HG03442 (cell line): ENCODE measurements at regions not wholly inside any gene's neighbourhood (a gene's known extent, or its start where the extent isn't known, plus 50 kb on each side); places are given as distances from the start of the nearest gene placed in this dataset.

Experiments
- ATAC-seq: cut with Tn5 transposase; IDR thresholded peaks from one replicate; pipeline ENCODE4 v1.9.1; 2021; ENCODE audit warnings: mild to moderate bottlenecking, moderate library complexity; ENCODE audit not compliant: unreplicated experiment

DNA sequence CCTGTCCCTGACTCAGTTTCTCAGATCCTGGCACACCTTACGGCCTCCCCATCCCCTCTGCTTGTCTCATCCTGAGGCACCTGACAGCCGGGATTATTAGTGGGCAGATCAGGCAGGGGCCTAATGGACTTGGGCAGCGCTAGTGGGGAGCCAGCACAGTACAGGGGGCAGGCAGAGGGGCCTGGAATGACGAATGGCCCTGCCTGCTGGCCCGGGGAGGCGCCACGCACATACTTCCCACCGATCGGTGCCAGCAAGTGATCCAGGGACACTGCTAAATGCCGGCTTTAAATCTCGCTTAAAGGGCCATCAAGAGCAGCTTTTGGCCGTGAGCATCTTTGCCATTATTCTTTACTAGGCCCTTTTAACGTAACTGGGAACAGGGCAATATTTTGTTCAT lies 188.4 kb downstream of the DHX35 start:
- no peak for ATAC-seq

DNA sequence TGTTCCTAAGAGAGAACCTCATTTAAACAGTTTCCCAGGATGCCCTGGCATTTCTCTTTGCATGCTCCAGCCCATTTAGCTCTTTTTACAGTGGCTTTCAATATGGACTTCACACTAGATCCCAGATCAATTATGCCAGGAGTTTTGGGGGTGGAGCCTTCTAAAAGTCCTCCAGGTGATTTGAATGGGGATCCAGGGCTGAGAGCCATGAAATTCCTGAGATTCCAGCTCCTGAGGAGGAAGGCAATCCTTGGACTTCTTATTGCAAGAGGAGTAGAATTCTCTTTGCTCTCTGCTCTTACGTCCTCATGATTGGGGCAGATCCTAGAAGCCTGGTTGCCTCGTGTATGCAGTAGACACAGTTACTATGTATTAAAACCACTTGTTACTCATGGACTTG lies 184.2 kb downstream of the DHX35 start:
- no peak for ATAC-seq

DNA sequence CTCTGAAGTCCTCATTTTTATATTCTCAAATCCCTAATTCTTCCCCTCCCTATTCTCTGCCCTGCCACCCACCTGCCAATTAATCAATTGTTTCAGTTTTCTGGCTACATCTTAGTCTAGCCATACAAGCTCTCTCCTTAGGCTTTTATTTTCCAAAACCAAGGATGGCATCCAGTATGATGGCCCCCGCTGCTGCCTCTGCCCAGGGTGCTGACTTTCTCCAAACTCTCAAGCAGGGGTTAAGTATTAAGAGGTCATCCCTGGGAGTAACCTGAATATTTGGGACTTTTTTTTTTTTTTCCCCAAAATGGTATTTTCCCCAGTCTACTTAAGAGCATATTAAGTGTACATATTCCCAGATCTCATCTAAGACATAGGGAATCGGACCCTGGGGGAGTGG lies 183.8 kb downstream of the DHX35 start:
- no peak for ATAC-seq

DNA sequence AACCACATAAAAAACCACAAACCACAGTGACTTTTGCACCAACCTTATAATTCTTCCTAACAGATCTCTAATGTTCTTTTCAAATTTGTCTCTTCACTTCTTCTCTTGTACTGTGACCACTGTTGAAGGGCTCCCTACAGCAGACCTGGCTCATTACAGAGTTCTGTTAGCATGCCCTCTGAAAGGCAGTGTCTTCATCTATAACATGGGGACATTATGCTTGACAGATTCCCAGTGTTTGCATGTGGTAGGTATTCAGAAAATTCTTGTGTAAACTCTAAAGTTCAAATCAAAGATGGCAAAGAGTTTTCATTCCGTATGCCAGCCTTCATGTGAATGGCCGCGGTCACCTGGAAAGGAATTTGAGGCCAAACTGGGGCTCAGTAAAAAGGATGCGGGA lies 182.6 kb downstream of the DHX35 start:
- ATAC-seq = no peak

DNA sequence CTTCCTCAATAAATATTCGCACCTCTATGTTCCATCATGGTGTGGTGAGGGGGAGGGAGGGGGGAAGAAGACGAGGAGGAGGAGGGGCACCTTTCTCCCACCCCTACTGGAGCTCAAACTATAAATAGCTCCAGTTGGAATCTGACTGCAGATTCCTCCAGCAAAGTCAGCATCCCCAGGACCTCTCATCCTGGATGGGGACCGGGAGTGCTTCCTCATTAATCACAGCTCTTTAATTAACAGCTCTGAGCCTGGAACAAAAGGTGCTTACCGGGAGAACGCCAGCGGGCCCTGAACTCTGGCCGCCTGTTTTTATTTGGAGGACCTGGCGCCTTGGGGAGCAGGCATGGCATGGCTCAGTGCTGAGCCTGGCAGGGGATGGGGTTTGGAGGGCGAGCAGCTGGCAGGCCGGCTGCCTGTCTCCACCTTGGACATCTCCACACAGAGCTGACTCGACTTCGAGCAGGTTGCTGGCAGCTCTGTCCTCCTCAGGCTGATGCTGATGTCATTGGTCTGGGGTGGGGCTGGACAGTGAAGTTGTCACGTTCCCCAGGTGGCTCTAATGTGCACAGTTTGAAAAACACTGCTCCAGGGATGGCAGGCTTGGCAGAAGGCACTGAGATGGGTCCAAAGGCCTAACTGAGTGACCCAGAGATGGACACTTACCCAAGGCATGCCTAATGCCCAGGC lies 180.4 kb downstream of the DHX35 start:
- ATAC-seq = no peak

DNA sequence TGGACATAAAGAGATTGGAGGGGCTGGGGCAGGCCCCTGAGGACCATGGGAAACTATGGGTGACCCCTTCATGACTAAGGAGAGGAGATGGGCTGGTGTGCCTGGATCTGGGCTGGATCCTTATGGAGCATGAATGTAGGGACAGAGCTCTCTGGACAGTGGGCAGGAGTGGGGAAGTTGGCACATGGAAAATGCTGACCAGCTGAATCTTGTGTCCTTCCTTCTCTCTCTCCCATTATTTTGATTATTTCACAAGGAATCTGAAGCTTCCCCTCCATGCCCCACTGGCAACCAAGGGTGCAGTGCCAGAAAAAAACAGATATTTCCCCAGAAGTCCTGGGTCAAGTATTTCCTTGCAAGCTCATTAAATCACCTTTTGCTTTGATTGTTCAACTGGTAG lies 175.2 kb downstream of the DHX35 start:
- no peak for ATAC-seq

DNA sequence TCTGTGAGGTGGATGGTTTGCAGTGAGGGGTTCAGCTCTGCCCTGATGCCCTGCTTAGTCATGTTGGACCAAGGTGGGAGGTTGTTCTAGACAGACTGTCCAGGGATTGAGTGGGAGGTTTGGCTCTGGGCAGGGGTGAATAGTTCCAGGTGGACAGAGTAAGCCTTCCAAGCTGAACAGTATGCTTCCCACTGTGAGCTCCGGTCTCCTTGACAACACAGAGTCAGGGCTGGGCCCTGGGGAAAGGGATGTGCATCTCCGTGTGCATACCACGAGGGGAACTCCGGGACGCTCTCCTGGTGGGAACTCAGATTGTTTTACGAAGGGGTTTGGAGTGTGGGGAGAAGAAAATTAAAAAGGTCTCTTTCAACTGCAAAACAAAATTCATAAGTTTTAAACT lies 174.7 kb downstream of the DHX35 start:
- no peak for ATAC-seq

- ATAC-seq = no peak
Observed at GRCh38 chr20:39135885-39136544, 173.9 kb downstream of the DHX35 start.

GRCh38 chr20:39133201-39133600 lies 171.1 kb downstream of the DHX35 start:
- ATAC-seq = no peak

DNA sequence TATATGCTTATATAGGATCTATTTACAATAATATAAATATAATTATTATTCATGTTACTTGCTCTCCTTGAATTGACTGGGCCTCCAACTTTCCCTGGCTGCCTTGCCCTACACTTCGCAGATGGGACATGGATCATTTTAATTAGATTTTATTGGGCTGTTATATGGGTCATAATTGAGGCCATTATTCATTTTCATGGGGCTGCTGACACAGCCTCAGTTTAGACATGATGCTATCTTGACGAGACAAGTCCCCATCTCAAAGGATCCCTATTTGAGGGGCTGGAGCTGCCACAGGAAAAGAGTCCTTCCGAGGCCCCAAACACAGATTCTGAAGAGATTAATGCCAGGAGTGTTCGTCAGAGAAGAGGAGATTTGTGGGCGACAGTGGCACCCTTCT lies 170.4 kb downstream of the DHX35 start:
- ATAC-seq = no peak

DNA sequence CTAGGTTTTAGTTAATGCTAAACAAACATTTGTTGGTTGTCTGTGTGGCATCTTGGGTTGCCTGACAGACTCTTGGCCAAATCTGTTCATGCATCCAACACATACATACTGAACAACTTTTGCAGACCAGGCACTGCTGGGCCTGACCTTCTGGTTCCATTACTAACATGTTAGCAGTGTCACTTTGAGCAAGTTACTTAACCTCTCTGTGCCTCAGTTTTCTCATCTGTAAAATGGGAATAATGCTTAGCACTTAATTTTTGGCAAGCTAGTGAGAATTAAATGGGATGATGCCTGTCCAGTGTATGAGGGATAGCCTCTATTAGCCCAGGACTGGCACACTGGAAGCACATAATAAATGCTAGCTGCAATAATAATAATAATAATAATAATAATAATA lies 169.9 kb downstream of the DHX35 start:
- ATAC-seq = no peak

GRCh38 chr20:39130627-39131026 lies 168.5 kb downstream of the DHX35 start:
- ATAC-seq = no peak

DNA sequence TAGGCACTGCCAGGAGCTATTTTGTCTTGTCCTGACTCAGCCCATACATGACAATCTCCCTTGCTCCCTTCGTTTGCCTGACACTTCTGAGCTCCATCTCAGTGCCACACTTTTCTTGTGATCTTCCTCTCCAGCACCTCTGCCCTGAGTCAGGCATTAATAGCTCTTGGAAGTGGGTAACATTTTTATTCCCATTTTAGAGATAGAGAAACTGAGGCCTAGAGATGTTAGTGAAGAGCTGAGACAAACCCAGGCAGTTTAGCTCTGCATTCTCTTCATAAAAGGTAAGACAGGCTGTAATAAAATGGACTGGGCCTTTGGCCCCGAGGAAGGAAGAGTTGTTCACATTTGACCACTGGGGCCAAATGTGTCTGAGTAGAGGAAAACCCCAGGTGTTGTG lies 167.4 kb downstream of the DHX35 start:
- ATAC-seq = no peak

DNA sequence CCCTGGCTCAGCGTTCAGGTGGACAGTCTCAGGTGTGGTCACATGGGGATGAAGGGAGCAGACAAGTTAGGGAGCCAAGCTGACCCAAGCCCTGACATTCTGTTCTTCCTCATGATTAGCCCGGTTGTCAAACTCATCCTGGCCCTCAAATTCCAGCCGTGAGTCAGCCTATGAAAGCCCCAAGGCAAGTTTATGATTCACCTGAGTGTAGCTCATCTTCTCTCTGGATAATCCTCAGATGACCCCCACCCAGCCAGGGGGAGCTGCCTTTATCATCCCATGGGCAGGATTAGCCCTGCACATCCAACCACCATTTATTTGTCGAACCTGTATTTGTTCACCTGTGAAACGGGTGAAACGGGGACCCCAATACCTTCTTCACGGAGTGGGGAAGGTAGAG lies 161.9 kb downstream of the DHX35 start:
- no peak for ATAC-seq

DNA sequence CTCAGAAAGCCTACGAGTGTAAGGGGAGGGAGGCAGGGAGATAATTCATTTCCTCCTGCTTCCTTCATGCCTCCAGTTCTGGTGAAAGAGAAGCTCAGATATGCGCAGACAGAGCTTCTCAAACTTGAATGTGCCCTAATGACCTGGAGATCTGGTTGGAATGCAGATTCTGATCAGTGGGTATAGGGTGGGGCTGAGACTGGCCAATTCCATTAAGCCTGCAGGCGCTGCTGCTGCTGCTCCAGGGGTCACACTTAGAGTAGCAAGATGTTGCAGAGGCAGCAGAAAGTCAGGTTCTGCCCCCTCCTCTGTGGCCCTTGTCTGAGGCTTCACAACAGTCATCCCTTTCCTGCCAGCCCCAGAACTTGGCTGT lies 161.0 kb downstream of the DHX35 start:
- no peak for ATAC-seq

GRCh38 chr20:39117491-39117890 lies 155.3 kb downstream of the DHX35 start:
- ATAC-seq = no peak

- no peak for ATAC-seq
Observed at GRCh38 chr20:39116020-39116419, 153.9 kb downstream of the DHX35 start.

- ATAC-seq = no peak
Observed at GRCh38 chr20:39112178-39112743, 150.1 kb downstream of the DHX35 start.

DNA sequence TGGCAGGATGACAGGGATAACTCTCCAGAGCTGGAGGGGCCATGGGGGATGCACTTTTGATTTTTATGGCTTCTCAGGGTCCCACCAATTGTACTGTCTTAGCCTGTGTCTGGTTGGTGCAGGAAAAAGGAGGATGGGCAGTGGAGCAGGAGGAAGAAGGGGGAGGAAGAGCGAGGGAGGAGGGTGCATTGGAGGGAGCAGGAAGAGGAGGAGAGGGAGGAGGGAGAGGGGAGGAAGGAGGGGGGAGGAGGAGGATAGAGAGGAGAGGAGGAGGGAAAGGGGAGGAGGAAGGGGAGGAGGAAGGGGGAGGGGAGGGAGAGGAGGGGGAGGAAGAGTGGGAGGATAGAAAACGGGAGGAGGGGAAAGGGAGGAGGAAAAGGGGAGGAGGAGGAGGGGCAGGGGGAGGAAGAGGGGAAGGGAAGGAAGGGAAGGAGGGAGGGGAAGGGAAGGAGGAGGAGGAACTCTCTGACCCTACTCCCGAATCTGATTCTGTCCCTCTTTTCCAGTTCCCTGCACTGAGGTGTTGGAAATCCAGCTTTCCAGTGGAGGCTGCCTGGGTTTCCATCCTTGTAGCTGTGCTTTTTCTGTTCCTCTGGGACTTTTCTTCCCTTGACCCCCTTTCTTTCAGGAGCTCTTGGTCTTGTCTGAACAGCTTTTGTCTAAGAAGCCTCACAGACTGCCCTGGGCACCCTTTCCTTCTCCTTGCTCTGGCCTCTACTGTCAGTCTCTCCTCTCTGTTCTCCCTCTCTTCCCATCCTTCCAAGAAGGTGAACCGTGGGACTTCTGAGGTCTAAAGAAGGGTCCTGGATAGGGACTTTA lies 149.4 kb downstream of the DHX35 start:
- no peak for ATAC-seq

DNA sequence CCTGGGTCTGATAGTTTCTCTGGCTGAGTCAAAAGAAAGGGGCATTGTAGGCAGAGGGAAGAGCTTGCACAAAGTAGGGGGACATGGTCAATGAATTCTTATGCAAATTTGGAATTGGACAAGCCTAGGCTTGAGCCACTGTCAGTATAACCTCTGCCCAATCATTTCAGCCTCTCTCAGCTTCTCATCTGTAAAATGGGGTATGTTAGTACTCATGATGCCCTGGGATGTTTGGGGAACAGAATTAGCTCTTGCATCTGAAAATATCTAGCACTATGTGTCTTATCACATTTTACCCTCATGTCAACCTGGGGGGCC lies 148.6 kb downstream of the DHX35 start:
- peak; percentile 60 for ATAC-seq

GRCh38 chr20:39109933-39110818 lies 148.0 kb downstream of the DHX35 start:
- no peak for ATAC-seq
